GM23338 (cell line): ENCODE measurements at regions not wholly inside any gene's neighbourhood (a gene's known extent, or its start where the extent isn't known, plus 50 kb on each side); places are given as distances from the start of the nearest gene placed in this dataset.

Experiments
- ATAC-seq: fragments of 200-7000 bp; cut with Tn5 transposase; 3 replicates; pipeline ENCODE4 v1.9.1; 2020
- DNase-seq: peaks from one replicate; pipeline ENCODE4 v3.0.0-alpha.2; 2015; ENCODE audit warnings: low spot score
- H2AFZ ChIP-seq: fragments of 200-600 bp; sonication (generic); 2 replicates; pipeline ENCODE4 v1.8.0; 2016; ENCODE audit warnings: antibody characterized with exemption, mild to moderate bottlenecking, moderate library complexity
- H3F3A ChIP-seq: fragments of 200-600 bp; sonication (generic); replicated peaks from 2 replicates; pipeline ENCODE4 v1.8.0; 2017; ENCODE audit warnings: antibody characterized with exemption, mixed run types, low read depth
- H3K27ac ChIP-seq: fragments of 200-600 bp; sonication (generic); 2 replicates; pipeline ENCODE4 v1.6.1; 2016; ENCODE audit warnings: low read depth
- H3K27me3 ChIP-seq: fragments of 200-600 bp; sonication (generic); 2 replicates; pipeline ENCODE4 v1.8.0; 2016; ENCODE audit warnings: mild to moderate bottlenecking, mixed run types, moderate library complexity; ENCODE audit not compliant: insufficient read depth
- H3K36me3 ChIP-seq: fragments of 200-600 bp; sonication (generic); 2 replicates; pipeline ENCODE4 v1.8.0; 2016; ENCODE audit warnings: mild to moderate bottlenecking; ENCODE audit not compliant: insufficient read depth
- H3K4me1 ChIP-seq: fragments of 200-600 bp; sonication (generic); 2 replicates; pipeline ENCODE4 v1.8.0; 2016; ENCODE audit warnings: mild to moderate bottlenecking, moderate library complexity; ENCODE audit not compliant: insufficient read depth
- H3K4me2 ChIP-seq: fragments of 200-600 bp; sonication (generic); 2 replicates; pipeline ENCODE4 v1.7.1; 2017; ENCODE audit warnings: mixed run types
- H3K4me3 ChIP-seq: fragments of 200-600 bp; sonication (generic); 2 replicates; pipeline ENCODE4 v1.6.1; 2016; ENCODE audit warnings: mixed run types
- H3K79me2 ChIP-seq: fragments of 200-600 bp; sonication (generic); replicated peaks from 2 replicates; pipeline ENCODE4 v1.8.0; 2017; ENCODE audit warnings: mild to moderate bottlenecking; ENCODE audit not compliant: insufficient read depth
- H3K9me2 ChIP-seq: fragments of 200-600 bp; sonication (generic); 2 replicates; pipeline ENCODE4 v1.8.0; 2017; ENCODE audit not compliant: insufficient read depth
- H4K20me1 ChIP-seq: fragments of 200-600 bp; sonication (generic); replicated peaks from 2 replicates; pipeline ENCODE4 v1.8.0; 2017; ENCODE audit warnings: mild to moderate bottlenecking; ENCODE audit not compliant: insufficient read depth
- H3K27ac Mint-ChIP-seq: 2 replicates; pipeline ENCODE4 v1.8.0; 2020; ENCODE audit warnings: inconsistent platforms, mild to moderate bottlenecking, moderate library complexity, mixed read lengths
- H3K27me3 Mint-ChIP-seq: 3 replicates; pipeline ENCODE4 v1.8.0; 2022; ENCODE audit warnings: low read depth, mild to moderate bottlenecking, moderate library complexity, mixed read lengths, inconsistent platforms; ENCODE audit not compliant: insufficient read depth, poor library complexity
- H3K36me3 Mint-ChIP-seq: 3 replicates; pipeline ENCODE4 v1.8.0; 2021; ENCODE audit warnings: low read depth, mild to moderate bottlenecking, inconsistent platforms, moderate library complexity, mixed read lengths
- H3K4me1 Mint-ChIP-seq: 3 replicates; pipeline ENCODE4 v1.8.0; 2020; ENCODE audit warnings: mild to moderate bottlenecking, inconsistent platforms, mixed read lengths
- H3K4me3 Mint-ChIP-seq: 3 replicates; pipeline ENCODE4 v1.8.0; 2021; ENCODE audit warnings: moderate library complexity, mild to moderate bottlenecking, inconsistent platforms, mixed read lengths
- H3K9me3 Mint-ChIP-seq: 3 replicates; pipeline ENCODE4 v1.8.0; 2020; ENCODE audit warnings: moderate library complexity, mild to moderate bottlenecking, inconsistent platforms, mixed read lengths
- EZH2phosphoT487 ChIP-seq: fragments of 200-600 bp; sonication (generic); IDR thresholded peaks from one replicate; pipeline ENCODE4 v1.8.1; 2018; ENCODE audit warnings: antibody characterized with exemption; ENCODE audit not compliant: unreplicated experiment
- NANOG ChIP-seq: IDR thresholded peaks from 2 replicates; pipeline ENCODE4 v1.6.1; 2016; ENCODE audit warnings: antibody characterized with exemption, borderline replicate concordance
- POLR2AphosphoS5 ChIP-seq: IDR thresholded peaks from 2 replicates; pipeline ENCODE4 v1.6.1; 2016; ENCODE audit warnings: antibody characterized with exemption, low read depth
- STAT1 ChIP-seq: IDR thresholded peaks from one replicate; pipeline ENCODE4 v1.6.1; 2016; ENCODE audit warnings: antibody characterized with exemption; ENCODE audit not compliant: unreplicated experiment
- ZNF114 ChIP-seq: fragments of 250-450 bp; sonication (Bioruptor Pico); IDR thresholded peaks from 2 replicates; pipeline ENCODE4 v1.5.0; 2020; ENCODE audit warnings: mild to moderate bottlenecking, moderate library complexity
- TF ChIP-seq, protein P1 (sequence below): fragments of 250-450 bp; sonication (Bioruptor Pico); IDR thresholded peaks from 2 replicates; pipeline ENCODE4 v1.5.0; 2020; ENCODE audit warnings: mild to moderate bottlenecking, moderate library complexity
- TF ChIP-seq, protein P2 (sequence below), 2 experiments: fragments of 200-600 bp in 1 of 2; sonication (generic) in 1 of 2; conservative IDR thresholded peaks; 2 replicates each; pipeline versions ENCODE4 v1.5.1 to v1.6.1; 2016 to 2017; ENCODE audit warnings: antibody characterized with exemption in 2 of 2, low read depth in 2 of 2, mild to moderate bottlenecking in 2 of 2, moderate library complexity in 1 of 2

DNA sequence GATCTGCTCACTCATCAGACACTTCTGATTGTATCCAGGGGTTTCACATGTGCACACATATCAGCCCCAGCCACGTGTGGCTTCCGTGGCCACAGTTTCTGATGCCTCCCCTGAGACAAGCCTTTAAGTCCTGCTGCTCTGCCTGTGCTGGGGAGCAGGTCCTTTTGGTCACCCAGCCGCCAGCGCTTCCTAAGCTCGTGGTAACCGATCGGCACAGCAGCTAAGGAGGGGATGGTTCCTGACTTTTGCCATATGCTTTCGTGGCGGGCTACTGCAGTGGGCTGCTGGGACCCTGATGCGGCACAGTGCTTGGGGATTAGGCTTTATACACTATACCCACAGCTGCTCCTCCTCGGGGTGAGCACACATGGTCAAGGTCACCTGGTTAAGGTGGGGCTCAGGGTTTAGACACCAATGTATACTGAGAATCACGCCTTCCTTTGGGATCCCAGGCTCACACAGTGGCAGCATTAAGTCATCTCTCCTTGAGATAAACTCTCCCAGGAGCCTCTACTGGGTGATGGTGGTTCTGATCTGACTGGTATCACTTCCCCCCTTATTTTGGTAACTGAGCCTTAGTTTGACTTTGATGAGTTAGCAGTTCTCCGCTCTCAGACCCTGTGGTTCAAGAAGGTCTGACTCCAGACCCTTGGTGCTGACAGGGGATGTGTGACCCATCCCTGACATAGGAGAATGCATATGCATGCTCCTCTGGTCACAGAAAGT lies 85.9 kb upstream of the KCNG1 start (continued):
- TF ChIP-seq, protein P1, sequence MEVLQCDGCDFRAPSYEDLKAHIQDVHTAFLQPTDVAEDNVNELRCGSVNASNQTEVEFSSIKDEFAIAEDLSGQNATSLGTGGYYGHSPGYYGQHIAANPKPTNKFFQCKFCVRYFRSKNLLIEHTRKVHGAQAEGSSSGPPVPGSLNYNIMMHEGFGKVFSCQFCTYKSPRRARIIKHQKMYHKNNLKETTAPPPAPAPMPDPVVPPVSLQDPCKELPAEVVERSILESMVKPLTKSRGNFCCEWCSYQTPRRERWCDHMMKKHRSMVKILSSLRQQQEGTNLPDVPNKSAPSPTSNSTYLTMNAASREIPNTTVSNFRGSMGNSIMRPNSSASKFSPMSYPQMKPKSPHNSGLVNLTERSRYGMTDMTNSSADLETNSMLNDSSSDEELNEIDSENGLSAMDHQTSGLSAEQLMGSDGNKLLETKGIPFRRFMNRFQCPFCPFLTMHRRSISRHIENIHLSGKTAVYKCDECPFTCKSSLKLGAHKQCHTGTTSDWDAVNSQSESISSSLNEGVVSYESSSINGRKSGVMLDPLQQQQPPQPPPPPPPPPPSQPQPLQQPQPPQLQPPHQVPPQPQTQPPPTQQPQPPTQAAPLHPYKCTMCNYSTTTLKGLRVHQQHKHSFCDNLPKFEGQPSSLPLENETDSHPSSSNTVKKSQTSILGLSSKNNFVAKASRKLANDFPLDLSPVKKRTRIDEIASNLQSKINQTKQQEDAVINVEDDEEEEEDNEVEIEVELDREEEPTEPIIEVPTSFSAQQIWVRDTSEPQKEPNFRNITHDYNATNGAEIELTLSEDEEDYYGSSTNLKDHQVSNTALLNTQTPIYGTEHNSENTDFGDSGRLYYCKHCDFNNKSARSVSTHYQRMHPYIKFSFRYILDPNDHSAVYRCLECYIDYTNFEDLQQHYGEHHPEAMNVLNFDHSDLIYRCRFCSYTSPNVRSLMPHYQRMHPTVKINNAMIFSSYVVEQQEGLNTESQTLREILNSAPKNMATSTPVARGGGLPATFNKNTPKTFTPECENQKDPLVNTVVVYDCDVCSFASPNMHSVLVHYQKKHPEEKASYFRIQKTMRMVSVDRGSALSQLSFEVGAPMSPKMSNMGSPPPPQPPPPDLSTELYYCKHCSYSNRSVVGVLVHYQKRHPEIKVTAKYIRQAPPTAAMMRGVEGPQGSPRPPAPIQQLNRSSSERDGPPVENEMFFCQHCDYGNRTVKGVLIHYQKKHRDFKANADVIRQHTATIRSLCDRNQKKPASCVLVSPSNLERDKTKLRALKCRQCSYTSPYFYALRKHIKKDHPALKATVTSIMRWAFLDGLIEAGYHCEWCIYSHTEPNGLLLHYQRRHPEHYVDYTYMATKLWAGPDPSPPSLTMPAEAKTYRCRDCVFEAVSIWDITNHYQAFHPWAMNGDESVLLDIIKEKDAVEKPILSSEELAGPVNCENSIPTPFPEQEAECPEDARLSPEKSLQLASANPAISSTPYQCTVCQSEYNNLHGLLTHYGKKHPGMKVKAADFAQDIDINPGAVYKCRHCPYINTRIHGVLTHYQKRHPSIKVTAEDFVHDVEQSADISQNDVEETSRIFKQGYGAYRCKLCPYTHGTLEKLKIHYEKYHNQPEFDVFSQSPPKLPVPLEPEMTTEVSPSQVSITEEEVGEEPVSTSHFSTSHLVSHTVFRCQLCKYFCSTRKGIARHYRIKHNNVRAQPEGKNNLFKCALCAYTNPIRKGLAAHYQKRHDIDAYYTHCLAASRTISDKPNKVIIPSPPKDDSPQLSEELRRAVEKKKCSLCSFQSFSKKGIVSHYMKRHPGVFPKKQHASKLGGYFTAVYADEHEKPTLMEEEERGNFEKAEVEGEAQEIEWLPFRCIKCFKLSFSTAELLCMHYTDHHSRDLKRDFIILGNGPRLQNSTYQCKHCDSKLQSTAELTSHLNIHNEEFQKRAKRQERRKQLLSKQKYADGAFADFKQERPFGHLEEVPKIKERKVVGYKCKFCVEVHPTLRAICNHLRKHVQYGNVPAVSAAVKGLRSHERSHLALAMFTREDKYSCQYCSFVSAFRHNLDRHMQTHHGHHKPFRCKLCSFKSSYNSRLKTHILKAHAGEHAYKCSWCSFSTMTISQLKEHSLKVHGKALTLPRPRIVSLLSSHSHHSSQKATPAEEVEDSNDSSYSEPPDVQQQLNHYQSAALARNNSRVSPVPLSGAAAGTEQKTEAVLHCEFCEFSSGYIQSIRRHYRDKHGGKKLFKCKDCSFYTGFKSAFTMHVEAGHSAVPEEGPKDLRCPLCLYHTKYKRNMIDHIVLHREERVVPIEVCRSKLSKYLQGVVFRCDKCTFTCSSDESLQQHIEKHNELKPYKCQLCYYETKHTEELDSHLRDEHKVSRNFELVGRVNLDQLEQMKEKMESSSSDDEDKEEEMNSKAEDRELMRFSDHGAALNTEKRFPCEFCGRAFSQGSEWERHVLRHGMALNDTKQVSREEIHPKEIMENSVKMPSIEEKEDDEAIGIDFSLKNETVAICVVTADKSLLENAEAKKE: no peak
- TF ChIP-seq NANOG (no peak), STAT1 (no peak)

DNA sequence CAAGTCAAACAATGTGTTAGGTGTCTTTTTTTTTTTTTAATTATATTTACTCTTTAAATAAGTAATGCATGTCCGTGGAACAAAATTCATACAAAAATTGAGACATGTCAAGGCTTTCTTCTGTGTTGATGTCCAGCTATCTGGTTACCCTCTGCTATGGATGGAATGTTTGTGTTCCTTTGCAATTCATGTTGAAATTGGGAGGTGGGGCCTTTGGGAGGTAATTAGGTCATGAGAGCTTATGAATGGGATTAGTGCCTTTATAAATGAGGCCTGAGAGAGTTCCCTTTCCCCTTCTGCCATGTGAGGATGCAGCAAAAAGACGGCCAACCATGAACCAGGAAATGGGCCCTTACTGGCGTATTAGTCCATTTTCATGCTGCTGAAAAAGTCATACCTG lies 83.1 kb upstream of the KCNG1 start:
- Mint-ChIP-seq H3K9me3 (no peaks in the 10 kb centered on the region), H3K27me3 (peaks cover 12% of the 10 kb centered on the region), H3K27ac (no peak overlapping the region), H3K4me3 (no peak overlapping the region), H3K4me1 (peaks cover 4% of the 10 kb centered on the region; the same call in 2 of the 3 replicates), H3K36me3 (no peaks in the 10 kb centered on the region)
- H3K4me3 ChIP-seq: no peak overlapping the region
- ATAC-seq (no peak), DNase-seq (no peak)
- H3K79me2 ChIP-seq: no peaks in the 10 kb centered on the region
- no peak overlapping the region for H2AFZ ChIP-seq
- H3K9me2 ChIP-seq: no peaks in the 10 kb centered on the region
- H3K4me1 ChIP-seq: no peaks in the 10 kb centered on the region
- H4K20me1 ChIP-seq: no peaks in the 10 kb centered on the region
- H3K27me3 ChIP-seq: no peaks in the 10 kb centered on the region
- no peak overlapping the region for H3K4me2 ChIP-seq
- no peaks in the 10 kb centered on the region for H3K36me3 ChIP-seq
- H3F3A ChIP-seq: no peaks in the 10 kb centered on the region
- H3K27ac ChIP-seq: no peak overlapping the region
- TF ChIP-seq NANOG (no peak), STAT1 (no peak), ZNF114 (CRISPR knock-in tag) (no peak), EZH2phosphoT487 (no peak), POLR2AphosphoS5 (no peak)
- TF ChIP-seq, protein P2, sequence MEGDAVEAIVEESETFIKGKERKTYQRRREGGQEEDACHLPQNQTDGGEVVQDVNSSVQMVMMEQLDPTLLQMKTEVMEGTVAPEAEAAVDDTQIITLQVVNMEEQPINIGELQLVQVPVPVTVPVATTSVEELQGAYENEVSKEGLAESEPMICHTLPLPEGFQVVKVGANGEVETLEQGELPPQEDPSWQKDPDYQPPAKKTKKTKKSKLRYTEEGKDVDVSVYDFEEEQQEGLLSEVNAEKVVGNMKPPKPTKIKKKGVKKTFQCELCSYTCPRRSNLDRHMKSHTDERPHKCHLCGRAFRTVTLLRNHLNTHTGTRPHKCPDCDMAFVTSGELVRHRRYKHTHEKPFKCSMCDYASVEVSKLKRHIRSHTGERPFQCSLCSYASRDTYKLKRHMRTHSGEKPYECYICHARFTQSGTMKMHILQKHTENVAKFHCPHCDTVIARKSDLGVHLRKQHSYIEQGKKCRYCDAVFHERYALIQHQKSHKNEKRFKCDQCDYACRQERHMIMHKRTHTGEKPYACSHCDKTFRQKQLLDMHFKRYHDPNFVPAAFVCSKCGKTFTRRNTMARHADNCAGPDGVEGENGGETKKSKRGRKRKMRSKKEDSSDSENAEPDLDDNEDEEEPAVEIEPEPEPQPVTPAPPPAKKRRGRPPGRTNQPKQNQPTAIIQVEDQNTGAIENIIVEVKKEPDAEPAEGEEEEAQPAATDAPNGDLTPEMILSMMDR (conservative IDR thresholded peaks at IDR 0.05; ENCODE audit: low read depth in 2 of 2): no peak
- TF ChIP-seq, protein P1: no peak
